Caki2 (cell line): ENCODE measurements at regions not wholly inside any gene's neighbourhood (a gene's known extent, or its start where the extent isn't known, plus 50 kb on each side); places are given as distances from the start of the nearest gene placed in this dataset.

Source experiments
- DNase-seq: peaks from one replicate; pipeline ENCODE4 v3.0.0-alpha.2; 2015; ENCODE audit warnings: low read depth
- in situ Hi-C: cut with HindIII; loops from 2 replicates; pipeline ENCODE4 v1.10.0; 2016; ENCODE audit warnings: low sequenced_read_pairs, low pct_unique_long_range_greater_than_20kb, mixed read lengths

GRCh38 chr3:135792858-135793475 lies 172.6 kb upstream of the PPP2R3A start:
- in situ Hi-C loops = no loop called here
- DNase-seq = no peak

- in situ Hi-C loops = no loop called here
Observed at GRCh38 chr3:135800071-135800549, 165.4 kb upstream of the PPP2R3A start.

GRCh38 chr3:135801018-135801417 lies 164.5 kb upstream of the PPP2R3A start:
- no peak for DNase-seq
- in situ Hi-C loops = no loop called here

More at GRCh38 chr3:135800071-135800549, 165.4 kb upstream of the PPP2R3A start:
- no peak for DNase-seq

- DNase-seq = no peak
- in situ Hi-C loops = no loop called here
Observed at GRCh38 chr3:135802171-135802570, 163.4 kb upstream of the PPP2R3A start.

- in situ Hi-C loops = no loop called here
- DNase-seq = no peak
Observed at GRCh38 chr3:135803028-135803692, 162.4 kb upstream of the PPP2R3A start.

- no peak for DNase-seq
- in situ Hi-C loops = no loop called here
Observed at GRCh38 chr3:135805752-135806151, 159.8 kb upstream of the PPP2R3A start.

- in situ Hi-C loops = no loop called here
- no peak for DNase-seq
Observed at GRCh38 chr3:135806317-135806716, 159.2 kb upstream of the PPP2R3A start.

- in situ Hi-C loops = no loop called here
- no peak for DNase-seq
Observed at GRCh38 chr3:135807879-135808278, 157.6 kb upstream of the PPP2R3A start.

- in situ Hi-C loops = no loop called here
- no peak for DNase-seq
Observed at GRCh38 chr3:135809021-135809634, 156.4 kb upstream of the PPP2R3A start.

GRCh38 chr3:135811651-135812050 lies 153.9 kb upstream of the PPP2R3A start:
- no peak for DNase-seq
- in situ Hi-C loops = no loop called here

GRCh38 chr3:135812057-135812456 lies 153.5 kb upstream of the PPP2R3A start:
- in situ Hi-C loops = no loop called here
- no peak for DNase-seq

GRCh38 chr3:135834465-135834864 lies 131.1 kb upstream of the PPP2R3A start:
- in situ Hi-C loops = no loop called here
- DNase-seq = no peak

- DNase-seq = no peak
- in situ Hi-C loops = no loop called here
Observed at GRCh38 chr3:135837977-135838631, 127.4 kb upstream of the PPP2R3A start.

- DNase-seq = no peak
- in situ Hi-C loops = no loop called here
Observed at GRCh38 chr3:135840436-135840835, 125.1 kb upstream of the PPP2R3A start.

GRCh38 chr3:135844386-135844785 lies 121.1 kb upstream of the PPP2R3A start:
- DNase-seq = no peak

GRCh38 chr3:135848051-135848450 lies 117.5 kb upstream of the PPP2R3A start:
- DNase-seq = no peak
- in situ Hi-C loops = no loop called here

More at GRCh38 chr3:135844386-135844785, 121.1 kb upstream of the PPP2R3A start:
- in situ Hi-C loops = no loop called here

- DNase-seq = no peak
- in situ Hi-C loops = no loop called here
Observed at GRCh38 chr3:135849827-135850226, 115.7 kb upstream of the PPP2R3A start.

GRCh38 chr3:135851201-135852081 lies 114.1 kb upstream of the PPP2R3A start:
- no peak for DNase-seq
- in situ Hi-C loops = no loop called here
